ENCODE measurements at regions not wholly inside any gene's neighbourhood (a gene's known extent, or its start where the extent isn't known, plus 50 kb on each side); places are given as distances from the start of the nearest gene placed in this dataset.

- POLR2A ChIA-PET, result no interaction called here
- no peak overlapping the region for H3K4me3 Mint-ChIP-seq
- no peaks in the 10 kb centered on the region for H3K4me1 ChIP-seq (ENCODE audit: insufficient read depth, low read length)
- DNase-seq, result no peak
- no peak overlapping the region for H3K27ac Mint-ChIP-seq
- H3K36me3 ChIP-seq (ENCODE audit: insufficient read depth, low read length), result no peaks in the 10 kb centered on the region
- H3K4me1 Mint-ChIP-seq, result no peaks in the 10 kb centered on the region
- H3K4me3 ChIP-seq (ENCODE audit: low read length), result no peak overlapping the region
- no peaks in the 10 kb centered on the region for H3K27me3 Mint-ChIP-seq
- CTCF ChIA-PET, result no interaction called here
- H3K36me3 Mint-ChIP-seq, result no peaks in the 10 kb centered on the region
- no peaks in the 10 kb centered on the region for H3K9me3 ChIP-seq (ENCODE audit: low read length)
- no peak overlapping the region for H3K27ac ChIP-seq (ENCODE audit: low read depth, low read length)
- H3K9me3 Mint-ChIP-seq, result peaks cover 3 to 16% (median 6%) of the 10 kb centered on the region in 5 donors
- no peaks in the 10 kb centered on the region for H3K27me3 ChIP-seq (ENCODE audit: insufficient read depth, low read length, poor library complexity, severe bottlenecking)
Measured at GRCh38 chr6:48904809-48905208, 558.2 kb downstream of the MMUT start.

GRCh38 chr6:48894469-48894868 lies 568.6 kb downstream of the MMUT start:
- H3K27ac Mint-ChIP-seq, result no peak overlapping the region
- Histone ChIP-seq H3K36me3 (ENCODE audit: insufficient read depth, low read length) (no peaks in the 10 kb centered on the region), H3K4me1 (ENCODE audit: insufficient read depth, low read length) (no peaks in the 10 kb centered on the region), H3K9me3 (ENCODE audit: low read length) (no peaks in the 10 kb centered on the region), H3K27me3 (ENCODE audit: insufficient read depth, low read length, poor library complexity, severe bottlenecking) (no peaks in the 10 kb centered on the region), H3K4me3 (ENCODE audit: low read length) (no peak overlapping the region), H3K27ac (ENCODE audit: low read depth, low read length) (no peak overlapping the region)
- H3K36me3 Mint-ChIP-seq, result no peaks in the 10 kb centered on the region
- H3K27me3 Mint-ChIP-seq, result no peaks in the 10 kb centered on the region
- ChIA-PET POLR2A (no interaction called here), CTCF (no interaction called here)
- H3K4me3 Mint-ChIP-seq, result no peak overlapping the region
- peaks cover 2 to 10% (median 4%) of the 10 kb centered on the region in 5 donors for H3K9me3 Mint-ChIP-seq
- H3K4me1 Mint-ChIP-seq, result no peaks in the 10 kb centered on the region
- no peak for DNase-seq

GRCh38 chr6:48893048-48893447 lies 570.0 kb downstream of the MMUT start:
- ChIA-PET POLR2A (no interaction called here), CTCF (no interaction called here)
- no peaks in the 10 kb centered on the region for H3K4me1 ChIP-seq (ENCODE audit: insufficient read depth, low read length)
- H3K36me3 ChIP-seq (ENCODE audit: insufficient read depth, low read length), result no peaks in the 10 kb centered on the region
- no peaks in the 10 kb centered on the region for H3K9me3 ChIP-seq (ENCODE audit: low read length)
- H3K27ac Mint-ChIP-seq, result no peak overlapping the region
- peaks cover 2 to 10% (median 5%) of the 10 kb centered on the region in 5 donors for H3K9me3 Mint-ChIP-seq
- no peaks in the 10 kb centered on the region for H3K4me1 Mint-ChIP-seq
- no peak for DNase-seq
- no peaks in the 10 kb centered on the region for H3K36me3 Mint-ChIP-seq
- no peak overlapping the region for H3K4me3 Mint-ChIP-seq
- no peak overlapping the region for H3K27ac ChIP-seq (ENCODE audit: low read depth, low read length)
- no peak overlapping the region for H3K4me3 ChIP-seq (ENCODE audit: low read length)
- H3K27me3 Mint-ChIP-seq, result no peaks in the 10 kb centered on the region
- no peaks in the 10 kb centered on the region for H3K27me3 ChIP-seq (ENCODE audit: insufficient read depth, low read length, poor library complexity, severe bottlenecking)

- no peak overlapping the region for H3K4me3 Mint-ChIP-seq
- H3K4me1 Mint-ChIP-seq, result no peaks in the 10 kb centered on the region
- Histone ChIP-seq H3K27ac (ENCODE audit: low read depth, low read length) (no peak overlapping the region), H3K36me3 (ENCODE audit: insufficient read depth, low read length) (no peaks in the 10 kb centered on the region), H3K4me3 (ENCODE audit: low read length) (no peak overlapping the region), H3K4me1 (ENCODE audit: insufficient read depth, low read length) (no peaks in the 10 kb centered on the region), H3K27me3 (ENCODE audit: insufficient read depth, low read length, poor library complexity, severe bottlenecking) (no peaks in the 10 kb centered on the region), H3K9me3 (ENCODE audit: low read length) (no peaks in the 10 kb centered on the region)
- DNase-seq, result no peak
- peaks cover 0 to 21% (median 4%) of the 10 kb centered on the region in 5 donors for H3K9me3 Mint-ChIP-seq
- no peaks in the 10 kb centered on the region for H3K36me3 Mint-ChIP-seq
- H3K27me3 Mint-ChIP-seq, result no peaks in the 10 kb centered on the region
- POLR2A ChIA-PET, result no interaction called here
- CTCF ChIA-PET, result no interaction called here
- H3K27ac Mint-ChIP-seq, result no peak overlapping the region
Measured at GRCh38 chr6:48891308-48891707, 571.7 kb downstream of the MMUT start.

- no peak overlapping the region for H3K4me3 ChIP-seq (ENCODE audit: low read length)
- ChIA-PET CTCF (no interaction called here), POLR2A (no interaction called here)
- no peaks in the 10 kb centered on the region for H3K4me1 ChIP-seq (ENCODE audit: insufficient read depth, low read length)
- peaks cover 1 to 23% (median 6%) of the 10 kb centered on the region in 5 donors for H3K9me3 Mint-ChIP-seq
- H3K36me3 Mint-ChIP-seq, result no peaks in the 10 kb centered on the region
- H3K4me1 Mint-ChIP-seq, result no peaks in the 10 kb centered on the region
- no peaks in the 10 kb centered on the region for H3K27me3 ChIP-seq (ENCODE audit: insufficient read depth, low read length, poor library complexity, severe bottlenecking)
- no peaks in the 10 kb centered on the region for H3K36me3 ChIP-seq (ENCODE audit: insufficient read depth, low read length)
- H3K4me3 Mint-ChIP-seq, result no peak overlapping the region
- H3K9me3 ChIP-seq (ENCODE audit: low read length), result no peaks in the 10 kb centered on the region
- no peak overlapping the region for H3K27ac ChIP-seq (ENCODE audit: low read depth, low read length)
- DNase-seq, result no peak
- H3K27me3 Mint-ChIP-seq, result no peaks in the 10 kb centered on the region
- no peak overlapping the region for H3K27ac Mint-ChIP-seq
Measured at GRCh38 chr6:48889429-48889828, 573.6 kb downstream of the MMUT start.

GRCh38 chr6:48883116-48883515 lies 579.9 kb downstream of the MMUT start:
- ChIA-PET CTCF (no interaction called here), POLR2A (no interaction called here)
- DNase-seq, result no peak
- Histone ChIP-seq H3K4me3 (ENCODE audit: low read length) (no peak overlapping the region), H3K9me3 (ENCODE audit: low read length) (no peaks in the 10 kb centered on the region), H3K4me1 (ENCODE audit: insufficient read depth, low read length) (no peaks in the 10 kb centered on the region), H3K36me3 (ENCODE audit: insufficient read depth, low read length) (no peaks in the 10 kb centered on the region), H3K27me3 (ENCODE audit: insufficient read depth, low read length, poor library complexity, severe bottlenecking) (no peaks in the 10 kb centered on the region), H3K27ac (ENCODE audit: low read depth, low read length) (no peak overlapping the region)
- Mint-ChIP-seq H3K27me3 (no peaks in the 10 kb centered on the region), H3K36me3 (no peaks in the 10 kb centered on the region), H3K9me3 (peaks cover 5 to 40% (median 10%) of the 10 kb centered on the region in 5 donors), H3K4me1 (no peaks in the 10 kb centered on the region), H3K4me3 (no peak overlapping the region), H3K27ac (no peak overlapping the region)

- ChIA-PET CTCF (no interaction called here), POLR2A (no interaction called here)
- H3K4me3 Mint-ChIP-seq, result no peak overlapping the region
- peaks cover 2 to 32% (median 10%) of the 10 kb centered on the region in 5 donors for H3K9me3 Mint-ChIP-seq
- H3K27me3 Mint-ChIP-seq, result no peaks in the 10 kb centered on the region
- H3K27ac Mint-ChIP-seq, result no peak overlapping the region
- Histone ChIP-seq H3K9me3 (ENCODE audit: low read length) (no peaks in the 10 kb centered on the region), H3K4me3 (ENCODE audit: low read length) (no peak overlapping the region), H3K27me3 (ENCODE audit: insufficient read depth, low read length, poor library complexity, severe bottlenecking) (no peaks in the 10 kb centered on the region), H3K4me1 (ENCODE audit: insufficient read depth, low read length) (no peaks in the 10 kb centered on the region), H3K27ac (ENCODE audit: low read depth, low read length) (no peak overlapping the region), H3K36me3 (ENCODE audit: insufficient read depth, low read length) (no peaks in the 10 kb centered on the region)
- H3K4me1 Mint-ChIP-seq, result no peaks in the 10 kb centered on the region
- H3K36me3 Mint-ChIP-seq, result no peaks in the 10 kb centered on the region
- DNase-seq, result no peak
Measured at GRCh38 chr6:48881551-48881950, 581.5 kb downstream of the MMUT start.

GRCh38 chr6:48869595-48869994 lies 593.5 kb downstream of the MMUT start:
- no peaks in the 10 kb centered on the region for H3K4me1 Mint-ChIP-seq
- no peak overlapping the region for H3K27ac Mint-ChIP-seq
- H3K27me3 Mint-ChIP-seq, result peaks cover 0 to 1% of the 10 kb centered on the region in 2 donors
- Histone ChIP-seq H3K9me3 (ENCODE audit: low read length) (no peaks in the 10 kb centered on the region), H3K27ac (ENCODE audit: low read depth, low read length) (no peak overlapping the region), H3K4me1 (ENCODE audit: insufficient read depth, low read length) (no peaks in the 10 kb centered on the region), H3K4me3 (ENCODE audit: low read length) (no peak overlapping the region), H3K27me3 (ENCODE audit: insufficient read depth, low read length, poor library complexity, severe bottlenecking) (no peaks in the 10 kb centered on the region), H3K36me3 (ENCODE audit: insufficient read depth, low read length) (no peaks in the 10 kb centered on the region)
- H3K9me3 Mint-ChIP-seq, result peaks cover 1 to 11% (median 9%) of the 10 kb centered on the region in 5 donors
- CTCF ChIA-PET, result no interaction called here
- H3K4me3 Mint-ChIP-seq, result no peak overlapping the region
- H3K36me3 Mint-ChIP-seq, result no peaks in the 10 kb centered on the region
- POLR2A ChIA-PET, result no interaction called here
- DNase-seq, result no peak

GRCh38 chr6:48866682-48867081 lies 596.4 kb downstream of the MMUT start:
- Mint-ChIP-seq H3K27ac (no peak overlapping the region), H3K27me3 (no peaks in the 10 kb centered on the region), H3K4me1 (no peaks in the 10 kb centered on the region), H3K36me3 (no peaks in the 10 kb centered on the region), H3K4me3 (no peak overlapping the region), H3K9me3 (peaks cover 4 to 14% (median 7%) of the 10 kb centered on the region in 5 donors)
- POLR2A ChIA-PET, result no interaction called here
- H3K36me3 ChIP-seq (ENCODE audit: insufficient read depth, low read length), result no peaks in the 10 kb centered on the region
- CTCF ChIA-PET, result no interaction called here
- no peak overlapping the region for H3K4me3 ChIP-seq (ENCODE audit: low read length)
- DNase-seq, result no peak
- no peaks in the 10 kb centered on the region for H3K9me3 ChIP-seq (ENCODE audit: low read length)
- H3K27me3 ChIP-seq (ENCODE audit: insufficient read depth, low read length, poor library complexity, severe bottlenecking), result no peaks in the 10 kb centered on the region
- H3K27ac ChIP-seq (ENCODE audit: low read depth, low read length), result no peak overlapping the region
- no peaks in the 10 kb centered on the region for H3K4me1 ChIP-seq (ENCODE audit: insufficient read depth, low read length)

Measured in CD8-positive, alpha-beta memory T cell (primary cell).